AG04449 (cell line): ENCODE measurements at regions not wholly inside any gene's neighbourhood (a gene's known extent, or its start where the extent isn't known, plus 50 kb on each side); places are given as distances from the start of the nearest gene placed in this dataset.

Experiments
- CTCF ChIA-PET: fragments of 350-600 bp; formaldehyde crosslinking; extraction: SDS; loops from one replicate; lab custom pipeline; 2021; ENCODE audit warnings: antibody characterized with exemption; lab: Yijun Ruan, JAX
- POLR2A ChIA-PET: fragments of 400-600, 350-600 bp; formaldehyde crosslinking; extraction: SDS; loops from one replicate; lab custom pipeline; 2020; ENCODE audit warnings: antibody characterized with exemption, inconsistent platforms; lab: Yijun Ruan, JAX
- DNase-seq: peaks from one replicate; pipeline ENCODE4 v3.0.0-alpha.2; 2010; ENCODE audit warnings: low read depth, low spot score
- H3K4me3 ChIP-seq: 2 replicates; pipeline ENCODE4 v1.5.1; 2011; ENCODE audit warnings: low read depth, mild to moderate bottlenecking, control low read depth, low read length
- TF ChIP-seq, protein P1 (sequence below): IDR thresholded peaks from one replicate; pipeline ENCODE4 v1.5.1; 2011; ENCODE audit warnings: mild to moderate bottlenecking, moderate library complexity, low read length, control low read depth, inconsistent platforms; ENCODE audit not compliant: insufficient read depth; ENCODE audit errors: missing control alignments

DNA sequence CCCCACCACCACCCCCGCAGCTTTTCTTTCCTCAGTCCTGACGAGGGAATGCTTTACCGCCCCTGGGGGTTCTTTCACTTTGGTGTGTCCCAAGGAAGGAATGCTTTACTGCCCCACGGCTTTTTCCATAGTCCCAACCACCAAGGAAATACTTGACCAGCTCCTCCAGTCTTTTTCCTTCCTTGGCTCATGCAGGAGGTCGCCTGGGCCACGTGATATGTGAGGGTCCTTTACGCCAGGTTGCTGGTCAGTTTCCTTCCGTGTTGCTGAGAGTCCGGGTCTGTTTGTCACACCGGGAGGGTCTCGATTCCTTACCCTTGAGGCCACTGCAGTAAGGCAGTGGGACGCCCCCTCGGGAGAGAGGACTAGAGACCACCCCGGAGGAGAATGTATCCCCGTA lies 58.9 kb upstream of the CDH4 start:
- H3K4me3 ChIP-seq = no peak overlapping the region
- TF ChIP-seq, protein P1, sequence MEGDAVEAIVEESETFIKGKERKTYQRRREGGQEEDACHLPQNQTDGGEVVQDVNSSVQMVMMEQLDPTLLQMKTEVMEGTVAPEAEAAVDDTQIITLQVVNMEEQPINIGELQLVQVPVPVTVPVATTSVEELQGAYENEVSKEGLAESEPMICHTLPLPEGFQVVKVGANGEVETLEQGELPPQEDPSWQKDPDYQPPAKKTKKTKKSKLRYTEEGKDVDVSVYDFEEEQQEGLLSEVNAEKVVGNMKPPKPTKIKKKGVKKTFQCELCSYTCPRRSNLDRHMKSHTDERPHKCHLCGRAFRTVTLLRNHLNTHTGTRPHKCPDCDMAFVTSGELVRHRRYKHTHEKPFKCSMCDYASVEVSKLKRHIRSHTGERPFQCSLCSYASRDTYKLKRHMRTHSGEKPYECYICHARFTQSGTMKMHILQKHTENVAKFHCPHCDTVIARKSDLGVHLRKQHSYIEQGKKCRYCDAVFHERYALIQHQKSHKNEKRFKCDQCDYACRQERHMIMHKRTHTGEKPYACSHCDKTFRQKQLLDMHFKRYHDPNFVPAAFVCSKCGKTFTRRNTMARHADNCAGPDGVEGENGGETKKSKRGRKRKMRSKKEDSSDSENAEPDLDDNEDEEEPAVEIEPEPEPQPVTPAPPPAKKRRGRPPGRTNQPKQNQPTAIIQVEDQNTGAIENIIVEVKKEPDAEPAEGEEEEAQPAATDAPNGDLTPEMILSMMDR = no peak
- CTCF ChIA-PET = interaction anchor here (1.6 kb wide), 1 partner anchor 36 kb away, joined by 4 read pairs; no protein-coding TSS in a partner anchor
- POLR2A ChIA-PET = no interaction called here
- DNase-seq = no peak
